ENCODE measurements at regions not wholly inside any gene's neighbourhood (a gene's known extent, or its start where the extent isn't known, plus 50 kb on each side); places are given as distances from the start of the nearest gene placed in this dataset.

DNA sequence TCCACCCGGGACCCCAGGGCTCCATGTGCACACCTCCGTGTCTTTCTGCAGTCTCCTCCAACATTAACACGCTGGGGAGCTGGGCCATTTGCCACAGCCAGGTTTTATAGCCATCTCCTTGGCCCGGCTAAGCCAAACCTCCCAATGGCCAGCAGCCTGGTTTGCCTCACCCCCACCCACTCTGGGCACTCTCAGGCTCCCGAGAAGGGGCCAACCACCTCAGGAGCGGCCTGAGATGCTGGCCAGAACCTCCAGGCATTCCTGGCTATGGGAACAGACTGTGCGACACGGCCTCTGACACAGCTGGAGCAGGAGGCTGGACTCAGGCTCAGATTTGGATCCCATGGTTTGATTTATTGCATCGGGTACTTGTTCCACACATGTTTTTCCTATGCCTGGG lies 289.7 kb downstream of the RPLP1 start (continued):
- no peak for TF ChIP-seq ZNF423 (CRISPR knock-in tag; IDR thresholded peaks at IDR 0.05)
- no peak for TF ChIP-seq TEAD1 (CRISPR knock-in tag; IDR thresholded peaks at IDR 0.05)
- no peak for TF ChIP-seq AFF4 (CRISPR knock-in tag; IDR thresholded peaks at IDR 0.05; ENCODE audit: borderline replicate concordance)

DNA sequence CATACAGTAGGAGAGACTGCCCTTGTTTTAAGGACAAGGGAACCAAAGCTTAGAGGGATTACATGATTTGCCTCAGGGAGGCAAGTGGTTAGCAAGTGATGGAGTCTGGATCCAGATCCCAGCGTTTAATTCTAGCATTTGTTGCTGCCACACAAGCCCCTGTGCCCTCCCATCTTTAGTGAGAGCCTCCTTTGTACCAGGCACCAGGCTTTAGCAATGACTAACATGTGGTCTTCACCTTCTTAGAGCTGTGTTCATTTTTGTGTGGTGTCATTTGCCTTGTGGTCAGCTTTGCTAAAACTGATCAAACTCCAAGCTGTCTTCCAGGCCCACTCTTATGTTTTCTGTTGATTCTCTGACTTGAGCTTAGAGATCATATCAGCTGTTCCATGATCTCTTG lies 290.5 kb downstream of the RPLP1 start:
- ChIA-PET POLR2A (no interaction called here), CTCF (interaction anchor here (1.1 to 2.4 kb wide), 3 partner anchors 20 to 337 kb away, joined by 5 to 9 read pairs (median 5); no protein-coding TSS in a partner anchor)
- ATAC-seq (no peak), DNase-seq (ENCODE audit: low spot score) (no peak)
- no peak overlapping the region for H3K4me3 Mint-ChIP-seq
- H3K27me3 Mint-ChIP-seq (ENCODE audit: low read depth): no peaks in the 10 kb centered on the region; the same call in 1 of the 2 replicates
- peaks cover 6% of the 10 kb centered on the region for H3K4me1 Mint-ChIP-seq
- TF ChIP-seq JAZF1 (CRISPR knock-in tag; IDR thresholded peaks at IDR 0.05) (no peak), ZNF317 (CRISPR knock-in tag; IDR thresholded peaks at IDR 0.05; ENCODE audit: borderline replicate concordance, low read depth) (no peak), NFATC4 (CRISPR knock-in tag; IDR thresholded peaks at IDR 0.05) (no peak), OVOL2 (CRISPR knock-in tag; IDR thresholded peaks at IDR 0.05; ENCODE audit: borderline replicate concordance) (no peak), FOXK1 (CRISPR knock-in tag; IDR thresholded peaks at IDR 0.05) (no peak), USF2 (CRISPR knock-in tag; IDR thresholded peaks at IDR 0.05) (no peak)
- no peak overlapping the region for H3K27ac Mint-ChIP-seq
- peaks cover 6% of the 10 kb centered on the region; the same call in 1 of the 2 replicates for H3K36me3 Mint-ChIP-seq
- peaks cover 13% of the 10 kb centered on the region for H3K9me3 Mint-ChIP-seq

DNA sequence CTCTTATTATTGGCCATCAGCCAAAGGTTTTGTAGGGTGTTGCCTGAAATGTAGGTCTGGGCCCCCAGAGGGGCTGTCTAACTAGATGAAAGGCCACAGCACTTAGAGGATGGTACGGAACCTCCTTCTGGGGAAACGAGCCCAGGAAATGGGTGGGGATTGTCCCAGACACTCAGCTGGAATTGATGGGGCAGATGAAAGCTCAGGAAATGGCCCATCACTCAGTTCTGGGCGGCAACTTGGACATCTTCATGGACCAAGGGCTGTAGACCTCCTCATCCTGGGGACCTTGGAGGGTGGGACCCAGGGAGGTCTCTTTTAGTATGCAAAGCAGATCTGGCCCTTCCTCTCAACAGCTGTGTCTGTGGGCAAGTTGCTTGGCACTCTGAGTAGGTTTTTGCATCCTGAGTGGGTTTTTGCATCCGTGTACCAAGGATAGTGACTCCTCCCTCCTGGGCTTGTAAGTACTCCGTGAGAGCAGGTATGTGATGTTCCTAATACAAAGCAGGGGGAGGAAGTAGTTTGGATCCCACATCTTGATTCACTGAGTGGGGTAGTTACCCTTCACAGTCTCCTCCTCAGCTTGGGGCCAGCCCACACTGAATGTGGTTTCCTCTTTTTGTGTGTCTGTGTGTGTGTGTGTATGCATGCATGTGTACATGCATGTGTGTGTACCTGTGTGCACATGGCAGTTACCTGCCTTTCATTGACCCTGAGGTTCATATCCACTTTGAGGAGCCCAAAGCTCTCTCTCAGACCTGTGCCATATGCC lies 292.0 kb downstream of the RPLP1 start:
- H3K9me3 Mint-ChIP-seq: peaks cover 13% of the 10 kb centered on the region
- POLR2A ChIA-PET: no interaction called here
- CTCF ChIA-PET: interaction anchor here (1.7 to 2.4 kb wide), 2 partner anchors 18 to 266 kb away, joined by 5 to 9 read pairs; no protein-coding TSS in a partner anchor
- H3K4me3 Mint-ChIP-seq: no peak overlapping the region
- TF ChIP-seq, protein P1, sequence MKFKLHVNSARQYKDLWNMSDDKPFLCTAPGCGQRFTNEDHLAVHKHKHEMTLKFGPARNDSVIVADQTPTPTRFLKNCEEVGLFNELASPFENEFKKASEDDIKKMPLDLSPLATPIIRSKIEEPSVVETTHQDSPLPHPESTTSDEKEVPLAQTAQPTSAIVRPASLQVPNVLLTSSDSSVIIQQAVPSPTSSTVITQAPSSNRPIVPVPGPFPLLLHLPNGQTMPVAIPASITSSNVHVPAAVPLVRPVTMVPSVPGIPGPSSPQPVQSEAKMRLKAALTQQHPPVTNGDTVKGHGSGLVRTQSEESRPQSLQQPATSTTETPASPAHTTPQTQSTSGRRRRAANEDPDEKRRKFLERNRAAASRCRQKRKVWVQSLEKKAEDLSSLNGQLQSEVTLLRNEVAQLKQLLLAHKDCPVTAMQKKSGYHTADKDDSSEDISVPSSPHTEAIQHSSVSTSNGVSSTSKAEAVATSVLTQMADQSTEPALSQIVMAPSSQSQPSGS (CRISPR knock-in tag; IDR thresholded peaks at IDR 0.05; ENCODE audit: borderline replicate concordance, low read depth): no peak
- peaks cover 6% of the 10 kb centered on the region; the same call in 1 of the 2 replicates for H3K36me3 Mint-ChIP-seq
- peaks cover 13% of the 10 kb centered on the region for H3K4me1 Mint-ChIP-seq
- ATAC-seq (no peak), DNase-seq (ENCODE audit: low spot score) (no peak)
- no peaks in the 10 kb centered on the region; the same call in 1 of the 2 replicates for H3K27me3 Mint-ChIP-seq (ENCODE audit: low read depth)
- no peak overlapping the region for H3K27ac Mint-ChIP-seq

GRCh38 chr15:69747193-69747592 lies 294.6 kb downstream of the RPLP1 start:
- H3K4me3 Mint-ChIP-seq: no peak overlapping the region
- ATAC-seq: no peak; the same call in 1 of the 2 replicates

More at GRCh38 chr15:69747193-69747592, 294.6 kb downstream of the RPLP1 start:
- Mint-ChIP-seq H3K27ac (no peak overlapping the region), H3K27me3 (ENCODE audit: low read depth) (no peaks in the 10 kb centered on the region), H3K9me3 (peaks cover 6% of the 10 kb centered on the region; the same call in 1 of the 2 replicates), H3K36me3 (no peaks in the 10 kb centered on the region), H3K4me1 (peaks cover 13% of the 10 kb centered on the region)
- CTCF ChIA-PET: interaction anchor here (1.0 to 1.4 kb wide), 2 partner anchors 20 to 269 kb away, joined by 3 read pairs; no protein-coding TSS in a partner anchor
- no peak for DNase-seq (ENCODE audit: low spot score)
- POLR2A ChIA-PET: no interaction called here
- TF ChIP-seq NR1H2 (CRISPR knock-in tag; IDR thresholded peaks at IDR 0.05) (no peak), ZNF232 (CRISPR knock-in tag; IDR thresholded peaks at IDR 0.05) (no peak), TCF7 (CRISPR knock-in tag; IDR thresholded peaks at IDR 0.05; ENCODE audit: low read depth) (no peak), GABPB1 (CRISPR knock-in tag; IDR thresholded peaks at IDR 0.05) (no peak), HMGA2 (CRISPR knock-in tag; IDR thresholded peaks at IDR 0.05) (no peak), OVOL2 (CRISPR knock-in tag; IDR thresholded peaks at IDR 0.05; ENCODE audit: borderline replicate concordance) (no peak), CBFB (CRISPR knock-in tag; IDR thresholded peaks at IDR 0.05; ENCODE audit: low read depth) (no peak), ZNF396 (CRISPR knock-in tag; IDR thresholded peaks at IDR 0.05; ENCODE audit: borderline replicate concordance) (no peak), STAT6 (CRISPR knock-in tag; conservative IDR thresholded peaks at IDR 0.05; ENCODE audit: low read depth) (no peak), ATF1 (CRISPR knock-in tag; IDR thresholded peaks at IDR 0.05) (no peak)
- TF ChIP-seq, protein P2, sequence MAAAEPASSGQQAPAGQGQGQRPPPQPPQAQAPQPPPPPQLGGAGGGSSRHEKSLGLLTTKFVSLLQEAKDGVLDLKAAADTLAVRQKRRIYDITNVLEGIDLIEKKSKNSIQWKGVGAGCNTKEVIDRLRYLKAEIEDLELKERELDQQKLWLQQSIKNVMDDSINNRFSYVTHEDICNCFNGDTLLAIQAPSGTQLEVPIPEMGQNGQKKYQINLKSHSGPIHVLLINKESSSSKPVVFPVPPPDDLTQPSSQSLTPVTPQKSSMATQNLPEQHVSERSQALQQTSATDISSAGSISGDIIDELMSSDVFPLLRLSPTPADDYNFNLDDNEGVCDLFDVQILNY (CRISPR knock-in tag; IDR thresholded peaks at IDR 0.05): no peak

All from WTC11 (cell line).